ENCODE measurements at regions not wholly inside any gene's neighbourhood (a gene's known extent, or its start where the extent isn't known, plus 50 kb on each side); places are given as distances from the start of the nearest gene placed in this dataset.

- DNase-seq (ENCODE audit: low read depth in 2 of 2), result no peak
Measured at GRCh38 chr14:55938249-55938791, 179.9 kb upstream of the PELI2 start.

GRCh38 chr14:55942076-55942654, 176.0 kb upstream of the PELI2 start:
- DNase-seq (ENCODE audit: low read depth in 2 of 2), result no peak

- DNase-seq (ENCODE audit: low read depth in 2 of 2), result no peak
Measured at GRCh38 chr14:55942826-55943225, 175.4 kb upstream of the PELI2 start.

GRCh38 chr14:55944757-55945156, 173.5 kb upstream of the PELI2 start:
- no peak for DNase-seq (ENCODE audit: low read depth in 2 of 2)

GRCh38 chr14:55946231-55946630, 172.0 kb upstream of the PELI2 start:
- DNase-seq (ENCODE audit: low read depth in 2 of 2), result no peak

- no peak for DNase-seq (ENCODE audit: low read depth in 2 of 2)
Measured at GRCh38 chr14:55948399-55948798, 169.8 kb upstream of the PELI2 start.

GRCh38 chr14:55949708-55950107, 168.5 kb upstream of the PELI2 start:
- DNase-seq (ENCODE audit: low read depth in 2 of 2), result no peak

- DNase-seq (ENCODE audit: low read depth in 2 of 2), result no peak
Measured at GRCh38 chr14:55950135-55950534, 168.1 kb upstream of the PELI2 start.

- DNase-seq (ENCODE audit: low read depth in 2 of 2), result no peak
Measured at GRCh38 chr14:55951341-55952206, 166.6 kb upstream of the PELI2 start.

- DNase-seq (ENCODE audit: low read depth in 2 of 2), result no peak
Measured at GRCh38 chr14:55954108-55954507, 164.1 kb upstream of the PELI2 start.

GRCh38 chr14:55955175-55955574, 163.0 kb upstream of the PELI2 start:
- DNase-seq (ENCODE audit: low read depth in 2 of 2), result no peak

GRCh38 chr14:55957950-55958349, 160.3 kb upstream of the PELI2 start:
- no peak for DNase-seq (ENCODE audit: low read depth in 2 of 2)

GRCh38 chr14:55963295-55963694, 154.9 kb upstream of the PELI2 start:
- no peak for DNase-seq (ENCODE audit: low read depth in 2 of 2)

GRCh38 chr14:55964091-55964490, 154.1 kb upstream of the PELI2 start:
- no peak for DNase-seq (ENCODE audit: low read depth in 2 of 2)

GRCh38 chr14:55964821-55965220, 153.4 kb upstream of the PELI2 start:
- no peak for DNase-seq (ENCODE audit: low read depth in 2 of 2)

- DNase-seq (ENCODE audit: low read depth in 2 of 2), result no peak
Measured at GRCh38 chr14:55965851-55966250, 152.4 kb upstream of the PELI2 start.

- DNase-seq (ENCODE audit: low read depth in 2 of 2), result no peak
Measured at GRCh38 chr14:55968741-55969140, 149.5 kb upstream of the PELI2 start.

- no peak for DNase-seq (ENCODE audit: low read depth in 2 of 2)
Measured at GRCh38 chr14:55973285-55973800, 144.9 kb upstream of the PELI2 start.

- no peak for DNase-seq (ENCODE audit: low read depth in 2 of 2)
Measured at GRCh38 chr14:55973911-55974630, 144.1 kb upstream of the PELI2 start.

GRCh38 chr14:55975281-55975910, 142.8 kb upstream of the PELI2 start:
- no peak for DNase-seq (ENCODE audit: low read depth in 2 of 2)

GRCh38 chr14:55976219-55976618, 142.0 kb upstream of the PELI2 start:
- DNase-seq (ENCODE audit: low read depth in 2 of 2), result no peak

GRCh38 chr14:55976655-55977054, 141.6 kb upstream of the PELI2 start:
- DNase-seq (ENCODE audit: low read depth in 2 of 2), result no peak

Data from activated CD4-positive, alpha-beta T cell treated with anti-CD3 and anti-CD28 coated beads for 24 hours (primary cell).